ENCODE measurements at regions not wholly inside any gene's neighbourhood (a gene's known extent, or its start where the extent isn't known, plus 50 kb on each side); places are given as distances from the start of the nearest gene placed in this dataset.

GRCh38 chr11:92919048-92919447 is 50.4 kb upstream of the MTNR1B start:
- in situ Hi-C loops (cut with HindIII; ENCODE audit: low sequenced_read_pairs) = no loop called here
- no peak for TF ChIP-seq CTCF (IDR thresholded peaks at IDR 0.05; ENCODE audit: low read depth, low read length)
- no peak overlapping the region for H3K4me3 ChIP-seq (ENCODE audit: low read depth, low read length)
- DNase-seq (ENCODE audit: low read depth, low spot score) = no peak

All from astrocyte of the spinal cord (primary cell).